IPS-18c (cell line): ENCODE measurements at regions not wholly inside any gene's neighbourhood (a gene's known extent, or its start where the extent isn't known, plus 50 kb on each side); places are given as distances from the start of the nearest gene placed in this dataset.

Experiments
- H3K4me3 ChIP-seq: 2 replicates; pipeline ENCODE4 v1.7.0; 2013; ENCODE audit warnings: low read depth, mild to moderate bottlenecking, low read length, moderate library complexity; ENCODE audit not compliant: insufficient read depth
- H3K9me3 ChIP-seq: one replicate; pipeline ENCODE4 v1.6.1; 2013; ENCODE audit warnings: mild to moderate bottlenecking, low read length, moderate library complexity; ENCODE audit not compliant: control insufficient read depth, insufficient read depth

DNA sequence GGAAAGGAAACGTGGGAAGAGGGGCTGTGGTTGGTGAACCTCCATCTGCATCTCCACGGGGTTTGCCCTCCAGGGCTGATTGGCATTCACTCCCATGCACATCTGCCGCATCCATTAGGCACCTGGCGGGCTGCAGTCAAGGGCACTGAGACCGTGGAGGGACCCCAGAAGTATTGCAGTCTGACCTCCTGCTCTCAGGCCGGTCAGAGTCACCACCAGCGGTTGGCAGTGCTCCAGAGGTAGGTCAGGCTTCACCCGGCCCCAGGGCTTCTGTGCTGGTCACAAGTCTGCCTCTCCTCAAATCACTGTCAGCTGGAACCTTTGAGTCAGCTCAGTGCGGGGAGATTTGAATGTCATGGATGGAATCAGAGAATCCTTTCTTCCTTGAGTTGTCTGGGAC is 132.3 kb downstream of the PAPOLA start:
- Histone ChIP-seq H3K4me3 (no peak overlapping the region), H3K9me3 (no peaks in the 10 kb centered on the region)

DNA sequence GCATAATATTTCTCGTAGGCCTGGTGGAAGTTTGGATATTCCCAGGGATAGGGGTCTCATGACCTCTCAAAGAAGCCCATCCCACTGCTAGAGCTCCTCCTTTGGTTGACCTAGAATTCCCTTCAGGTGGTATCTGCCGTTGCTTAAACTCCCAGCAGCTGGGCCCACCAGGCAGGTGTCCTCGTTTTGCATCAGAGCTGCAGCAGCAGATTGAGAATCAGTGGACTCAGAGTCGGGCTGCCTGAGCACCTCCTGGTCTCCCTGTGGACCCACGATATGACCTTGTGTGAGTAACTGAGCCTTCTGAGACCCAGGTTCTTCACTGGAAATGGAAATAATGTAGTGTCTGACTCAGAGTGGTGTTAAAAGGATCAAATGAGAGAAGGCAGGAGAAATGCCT is 132.7 kb downstream of the PAPOLA start:
- Histone ChIP-seq H3K9me3 (no peaks in the 10 kb centered on the region), H3K4me3 (no peak overlapping the region)

DNA sequence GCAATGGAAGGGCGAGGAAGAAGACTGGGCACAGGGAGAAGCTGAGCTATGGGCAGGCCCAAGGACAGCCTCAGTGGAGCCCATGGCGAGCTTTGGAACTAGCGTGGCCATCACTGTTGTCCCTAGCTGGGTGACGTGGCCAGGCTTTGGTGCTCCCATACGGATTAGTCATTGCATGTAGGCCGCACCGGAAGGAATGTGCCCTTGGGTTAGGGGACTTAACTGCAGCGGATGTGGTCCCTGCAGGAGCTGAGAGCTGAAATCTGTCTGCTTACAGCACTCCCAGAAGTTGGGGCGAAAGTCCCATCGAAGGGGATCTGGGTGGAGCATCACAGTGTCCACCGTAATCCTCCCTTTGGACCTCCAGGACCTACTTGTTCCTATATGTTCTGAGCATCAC is 133.7 kb downstream of the PAPOLA start:
- Histone ChIP-seq H3K4me3 (no peak overlapping the region), H3K9me3 (no peaks in the 10 kb centered on the region)

DNA sequence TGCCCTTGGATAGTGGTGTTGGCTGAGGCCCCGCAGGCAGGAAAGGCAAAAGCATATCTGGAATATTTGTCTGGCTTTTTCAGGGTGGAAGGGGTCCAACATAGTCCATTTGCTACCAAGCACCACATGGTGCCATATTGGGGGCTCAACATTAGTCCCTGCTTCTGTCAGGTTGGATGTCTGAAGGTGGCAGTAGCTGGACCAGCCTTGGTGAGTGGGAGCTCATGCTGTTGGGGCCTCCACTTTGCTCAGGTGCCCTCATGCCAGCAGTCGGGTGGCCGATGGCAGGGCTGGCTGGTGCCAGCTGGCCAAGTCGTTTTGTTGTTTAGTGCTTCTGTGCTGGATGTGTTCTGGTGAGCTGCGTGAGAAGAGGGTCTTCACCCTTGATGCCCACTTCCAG is 135.3 kb downstream of the PAPOLA start:
- H3K9me3 ChIP-seq = no peaks in the 10 kb centered on the region

DNA sequence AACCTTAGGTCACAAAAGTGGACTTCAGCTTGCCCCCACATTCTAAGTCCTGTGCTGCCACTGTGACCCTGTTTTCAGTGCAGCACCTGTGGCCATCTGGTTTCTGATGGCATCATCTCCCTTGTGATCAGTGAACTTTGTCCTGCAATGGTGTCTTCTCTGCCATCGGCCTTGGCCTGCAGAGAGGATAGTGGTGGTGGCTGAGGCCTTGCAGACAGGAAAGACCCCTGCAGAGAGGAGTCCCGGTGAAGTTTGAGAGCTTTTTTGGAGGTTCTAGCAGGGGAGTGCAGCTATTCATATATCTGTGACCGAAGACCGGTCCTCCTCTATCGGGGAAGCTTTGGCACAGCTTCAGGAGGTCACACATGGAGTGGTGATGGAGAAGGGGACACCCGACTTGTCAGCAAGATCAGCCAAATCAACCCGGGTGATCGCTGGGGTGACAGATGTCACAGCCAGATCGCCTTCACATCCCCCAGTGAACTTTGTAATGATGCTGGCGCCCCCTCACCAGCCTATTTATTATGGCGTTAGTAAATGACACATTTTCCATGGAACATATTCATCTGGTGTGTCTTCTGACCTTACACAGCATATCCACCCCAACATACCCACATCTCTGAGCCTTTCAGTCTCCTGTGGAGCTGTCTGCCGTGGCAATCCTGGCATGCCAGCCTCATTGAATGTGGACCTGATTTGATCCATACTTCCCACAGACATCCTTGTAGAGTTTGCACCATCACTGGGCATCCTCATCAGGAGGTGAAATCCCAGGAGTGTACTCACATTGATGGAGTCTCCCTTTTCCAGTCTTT is 136.1 kb downstream of the PAPOLA start:
- no peaks in the 10 kb centered on the region for H3K9me3 ChIP-seq
- H3K4me3 ChIP-seq = no peak overlapping the region

More for the DNA sequence above, 135.3 kb downstream of the PAPOLA start:
- H3K4me3 ChIP-seq = no peak overlapping the region

DNA sequence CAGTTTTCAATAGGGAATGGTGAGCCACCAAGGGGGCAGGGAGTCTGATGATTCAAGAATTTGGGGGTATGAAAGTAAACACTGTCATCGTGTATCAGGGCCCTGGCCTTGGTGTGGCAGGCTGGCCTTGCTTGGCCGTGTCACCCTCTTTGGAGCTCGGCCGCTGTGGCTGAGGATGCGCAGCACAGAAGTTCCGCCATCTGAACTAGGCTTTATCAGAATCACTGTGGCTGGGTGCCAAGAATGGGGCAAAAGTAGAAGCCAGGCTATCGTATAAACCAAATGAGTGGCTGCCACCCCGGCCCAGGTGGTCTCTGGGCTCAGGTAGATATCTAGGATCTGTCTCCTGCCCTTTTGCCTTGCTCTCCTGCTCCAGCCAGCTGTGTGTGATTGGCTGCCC is 137.4 kb downstream of the PAPOLA start:
- Histone ChIP-seq H3K9me3 (no peaks in the 10 kb centered on the region), H3K4me3 (no peak overlapping the region)

DNA sequence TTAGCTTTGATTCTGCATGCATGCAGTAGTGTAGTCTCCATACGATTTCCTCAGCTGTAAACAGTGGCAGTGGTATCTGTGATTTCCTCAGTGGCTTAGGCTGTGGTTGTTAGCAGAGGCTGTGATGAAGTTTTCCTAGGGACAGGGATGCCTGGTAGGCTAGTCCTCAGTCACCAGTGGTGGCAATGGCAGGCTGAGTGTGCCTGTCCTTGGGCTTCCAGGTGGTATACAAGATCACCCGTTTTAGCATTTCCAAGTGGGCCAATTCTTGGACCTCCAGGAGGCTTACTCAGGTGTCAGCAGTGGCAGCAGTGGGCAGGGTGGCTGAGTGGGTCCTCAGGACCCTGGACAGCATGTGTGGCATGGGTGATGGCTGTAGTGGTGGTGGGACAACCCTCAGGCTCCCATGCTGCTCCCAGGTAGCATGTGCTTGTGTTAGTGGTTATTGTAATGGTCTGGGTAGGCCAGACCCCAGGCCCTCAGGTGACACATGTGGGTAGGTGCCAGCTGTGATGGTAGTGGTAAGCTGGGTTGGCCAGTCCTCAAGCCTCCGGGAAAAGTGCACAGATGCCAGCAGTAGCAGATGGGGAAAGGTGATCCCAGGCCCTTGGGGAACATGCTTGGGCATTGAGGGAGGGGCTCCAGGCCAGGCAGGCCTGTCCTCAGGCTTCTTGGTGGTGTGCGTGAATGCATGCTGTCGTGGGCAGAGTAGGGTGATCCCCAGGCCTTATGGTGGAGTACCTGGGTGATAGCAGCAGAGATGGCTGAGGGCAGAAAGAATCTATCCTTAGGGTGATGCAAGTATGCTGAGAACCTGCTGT is 146.5 kb downstream of the PAPOLA start:
- no peaks in the 10 kb centered on the region for H3K9me3 ChIP-seq

DNA sequence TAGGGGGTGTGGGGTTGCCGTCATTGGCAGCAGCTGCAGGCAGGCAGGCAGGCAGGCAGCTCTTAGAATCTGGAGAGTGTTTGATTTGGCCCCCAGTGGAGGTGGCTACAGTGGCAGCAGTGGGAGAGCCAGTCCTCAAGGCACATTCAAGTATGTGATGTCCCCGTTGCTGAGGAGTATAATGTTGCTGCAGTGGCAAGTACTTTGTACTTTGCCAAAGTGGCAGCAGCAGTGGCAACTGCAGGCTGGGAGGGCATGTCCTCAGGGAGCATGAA is 147.1 kb downstream of the PAPOLA start:
- Histone ChIP-seq H3K4me3 (no peak overlapping the region), H3K9me3 (no peaks in the 10 kb centered on the region)

More for the DNA sequence above, 146.5 kb downstream of the PAPOLA start:
- H3K4me3 ChIP-seq = no peak overlapping the region

DNA sequence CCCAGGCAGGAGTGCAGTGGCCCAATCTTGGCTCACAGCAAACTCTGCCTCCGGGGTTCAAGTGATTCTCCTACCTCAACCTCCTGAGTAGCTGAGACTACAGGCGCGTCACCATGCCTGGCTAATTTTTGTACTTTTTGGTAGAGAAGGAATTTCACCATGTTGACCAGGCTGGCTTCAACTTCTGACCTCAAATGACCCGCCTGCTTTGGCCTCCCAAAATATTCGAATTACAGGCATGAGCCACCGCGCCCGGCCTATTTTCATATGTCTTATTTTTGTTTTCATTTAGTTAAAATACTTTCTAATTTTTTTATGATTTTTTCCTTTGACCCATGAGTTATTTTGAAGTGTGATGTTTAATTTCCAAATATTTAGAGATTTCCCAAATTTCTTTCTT is 143.6 kb upstream of the VRK1 start:
- Histone ChIP-seq H3K4me3 (no peak overlapping the region), H3K9me3 (no peaks in the 10 kb centered on the region)

DNA sequence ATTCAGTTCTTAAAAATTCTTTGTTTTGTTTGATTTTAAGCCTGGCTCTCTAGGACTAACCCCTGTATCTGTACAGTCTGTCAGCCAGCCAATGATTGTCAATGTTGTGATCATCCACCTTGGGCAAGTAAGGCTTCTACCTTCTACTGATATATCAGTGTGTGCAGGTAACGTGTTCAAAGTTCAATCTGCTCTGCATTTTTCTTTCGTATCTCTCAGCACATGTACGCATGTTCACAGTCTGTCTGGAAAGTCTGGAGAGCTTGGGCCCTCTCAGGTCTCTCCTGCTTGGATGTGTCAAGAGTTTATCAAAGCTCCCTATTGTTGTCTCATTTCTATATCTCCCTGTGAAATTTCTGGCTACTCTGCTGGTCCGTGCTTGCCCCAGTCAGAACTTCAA is 138.6 kb upstream of the VRK1 start:
- Histone ChIP-seq H3K9me3 (no peaks in the 10 kb centered on the region), H3K4me3 (no peak overlapping the region)

DNA sequence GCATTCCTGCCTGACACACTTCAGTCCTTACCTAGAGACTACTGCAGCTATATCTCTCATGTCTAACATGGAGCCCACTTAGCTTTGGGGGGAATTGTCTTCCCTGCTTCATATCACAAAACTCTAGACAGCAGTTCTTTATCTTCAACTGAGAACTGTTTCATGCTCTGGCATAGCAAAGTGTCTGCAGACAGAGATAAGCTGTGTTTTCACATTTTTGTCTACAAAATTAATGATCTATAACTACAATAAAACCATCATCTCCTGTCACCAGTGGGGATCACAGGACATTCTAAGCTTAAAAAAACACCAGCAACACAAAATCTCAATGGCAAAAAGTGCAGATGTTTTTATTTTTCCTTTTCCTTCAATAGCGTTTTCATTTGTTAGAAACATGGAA is 137.1 kb upstream of the VRK1 start:
- Histone ChIP-seq H3K4me3 (no peak overlapping the region), H3K9me3 (no peaks in the 10 kb centered on the region)

DNA sequence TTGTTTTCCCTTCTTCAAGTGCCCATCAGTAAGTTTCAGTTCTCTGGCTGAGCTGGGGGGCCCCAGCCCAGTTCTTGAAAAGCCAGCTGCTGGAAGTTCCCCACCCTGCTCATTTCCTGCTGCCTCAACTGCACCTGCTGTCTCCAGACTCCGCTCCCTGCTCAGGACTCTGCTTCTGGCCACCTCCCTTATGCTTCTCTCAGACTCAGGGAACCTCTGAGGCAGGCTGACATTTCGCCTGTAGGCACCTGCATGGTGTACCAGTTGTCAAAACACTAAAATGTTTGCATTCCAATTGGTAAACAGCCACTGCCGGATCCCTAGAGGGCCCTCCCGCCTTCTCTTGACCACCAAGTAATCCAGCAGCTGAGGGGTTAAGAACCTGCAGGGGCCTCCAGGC is 136.5 kb upstream of the VRK1 start:
- H3K9me3 ChIP-seq = no peaks in the 10 kb centered on the region
- H3K4me3 ChIP-seq = no peak overlapping the region

DNA sequence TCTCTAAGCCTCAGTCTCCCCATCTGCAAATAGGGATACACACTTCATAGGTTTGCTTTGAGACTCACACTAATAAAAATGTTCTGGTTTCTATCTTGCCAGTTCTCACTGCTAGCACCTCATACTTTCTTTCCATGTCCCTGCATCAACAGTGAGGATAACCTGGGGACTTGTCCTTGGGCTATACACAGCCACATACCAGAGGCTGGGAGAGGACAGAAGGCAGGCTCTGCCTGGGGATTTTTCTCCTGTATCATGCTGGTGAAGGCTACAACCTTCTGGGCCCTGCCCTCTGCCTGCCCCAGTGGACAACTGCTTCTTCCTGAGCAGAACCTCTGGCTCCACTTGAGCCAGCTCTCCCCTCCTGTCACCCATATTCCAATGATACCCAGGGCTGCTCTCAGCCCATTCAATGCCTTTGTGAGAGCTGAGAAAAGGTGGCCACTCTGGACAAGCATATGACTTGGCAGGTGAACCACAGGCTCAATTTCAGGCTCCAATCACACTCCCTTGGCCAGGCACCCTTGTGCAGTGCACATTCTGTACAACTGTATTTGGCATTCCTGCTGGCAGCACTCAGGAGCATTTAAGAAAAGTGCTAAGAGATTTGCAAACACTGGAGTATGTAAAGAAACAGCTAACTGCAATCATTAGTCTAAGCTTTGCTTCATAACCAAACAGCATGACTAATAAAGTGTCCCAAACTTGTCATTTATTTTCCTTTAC is 135.8 kb upstream of the VRK1 start:
- H3K9me3 ChIP-seq = no peaks in the 10 kb centered on the region

DNA sequence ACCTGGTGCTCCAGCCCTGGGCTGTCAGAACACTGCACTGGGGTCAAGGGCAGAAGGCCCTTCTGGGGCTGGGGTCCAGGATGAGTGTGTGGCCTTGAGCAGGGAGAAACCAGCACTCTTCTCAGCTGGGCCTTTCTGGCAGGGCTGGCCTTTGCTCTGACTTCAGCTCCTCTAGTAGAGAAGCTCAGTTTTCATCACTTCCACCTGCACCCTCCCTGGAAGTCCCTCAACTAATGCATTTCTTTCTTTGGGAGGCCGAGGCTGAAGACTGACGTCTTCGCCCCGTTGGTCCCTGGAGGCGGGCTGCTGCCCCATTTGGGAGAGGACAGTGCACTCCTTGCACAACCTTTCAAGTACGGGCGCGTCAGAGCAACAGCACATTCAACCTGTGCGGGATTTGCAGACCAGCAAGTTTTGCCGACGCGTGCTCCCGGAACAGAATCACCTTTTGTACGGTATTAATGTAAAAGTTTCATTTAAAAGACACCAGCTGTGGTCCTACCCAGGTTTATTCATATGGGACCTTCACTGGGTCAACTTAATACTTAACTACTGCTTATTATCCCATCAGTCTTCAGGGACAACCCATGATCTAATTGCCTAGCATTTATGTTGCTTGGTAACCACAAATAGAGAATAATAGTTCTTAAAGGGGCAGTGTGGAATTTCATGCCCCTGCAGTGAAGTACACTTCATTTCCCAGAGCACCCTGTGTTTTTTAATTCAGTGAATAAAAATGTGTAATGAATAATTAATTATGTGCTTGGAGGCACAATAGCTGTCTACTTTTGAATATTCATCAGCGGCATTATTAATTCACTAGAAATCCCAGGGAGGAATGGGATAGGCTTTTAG is 134.8 kb upstream of the VRK1 start:
- no peak overlapping the region for H3K4me3 ChIP-seq
- no peaks in the 10 kb centered on the region for H3K9me3 ChIP-seq

More for the DNA sequence above, 135.8 kb upstream of the VRK1 start:
- H3K4me3 ChIP-seq = no peak overlapping the region

DNA sequence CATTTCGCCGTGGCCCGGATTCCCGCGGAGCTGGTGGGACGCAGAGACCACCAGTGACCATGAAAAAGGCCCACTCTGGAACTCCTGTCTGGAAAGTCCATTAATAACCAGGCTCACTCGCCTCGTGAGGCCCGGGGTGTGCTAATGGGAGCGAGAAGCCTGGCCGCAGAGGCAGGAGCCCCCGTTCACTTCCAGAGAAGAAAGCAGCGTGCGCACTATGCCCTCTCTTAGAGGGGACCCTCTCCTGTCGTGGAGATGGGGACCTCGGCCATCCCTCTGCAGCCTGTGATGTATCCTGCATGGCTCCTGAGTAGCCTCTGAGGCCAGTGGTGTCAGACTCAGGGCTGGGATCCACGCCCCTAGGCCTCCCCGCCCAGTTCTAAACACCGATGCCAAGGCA is 134.1 kb upstream of the VRK1 start:
- Histone ChIP-seq H3K9me3 (no peaks in the 10 kb centered on the region), H3K4me3 (no peak overlapping the region)

DNA sequence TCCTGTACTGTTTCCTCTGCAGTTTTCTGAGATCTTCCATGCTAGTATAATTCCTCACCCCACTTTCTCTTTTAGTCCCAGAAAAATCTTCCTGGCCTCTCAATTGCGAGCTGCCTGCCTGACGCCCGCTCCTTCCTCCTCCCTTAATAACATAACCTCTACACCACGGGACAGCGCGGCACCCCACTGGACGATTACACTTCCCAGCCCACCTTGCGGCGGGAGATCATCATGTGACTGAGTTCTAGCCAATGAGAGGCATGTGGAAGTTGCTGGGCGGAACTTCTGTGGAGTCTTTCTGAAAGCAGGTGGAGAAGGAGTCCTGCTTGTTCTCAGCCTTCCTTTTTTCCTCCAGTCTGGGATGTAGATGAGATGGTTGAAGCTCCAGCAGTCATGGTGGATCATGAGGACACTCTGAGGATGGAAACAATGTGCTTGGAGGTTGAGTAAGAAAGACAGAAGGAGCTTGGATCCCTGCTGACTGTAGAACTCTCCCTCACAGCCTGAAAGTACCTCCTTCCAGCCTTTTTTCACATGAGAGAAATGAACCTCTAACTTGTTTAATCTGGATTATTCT is 133.6 kb upstream of the VRK1 start:
- no peak overlapping the region for H3K4me3 ChIP-seq

DNA sequence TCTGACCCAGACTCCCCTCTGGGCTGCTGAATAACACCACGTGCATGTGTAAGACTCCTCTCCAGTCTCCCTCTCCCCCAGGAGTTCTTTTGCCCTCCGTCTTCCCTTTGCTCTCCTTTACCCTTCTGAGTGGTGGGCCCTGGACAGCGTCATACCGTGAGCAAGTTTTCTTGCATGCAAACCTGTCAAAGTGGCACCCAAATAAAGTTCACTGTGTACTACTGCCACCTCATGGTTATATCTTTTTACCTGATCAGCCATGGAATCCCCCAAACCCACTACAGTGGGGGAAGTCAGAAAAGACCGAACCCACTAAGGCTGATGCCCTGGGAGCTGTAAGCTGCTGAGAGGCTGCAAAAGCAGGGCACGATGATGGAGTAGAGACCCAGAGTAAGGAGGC is 131.1 kb upstream of the VRK1 start:
- no peaks in the 10 kb centered on the region for H3K9me3 ChIP-seq
- no peak overlapping the region for H3K4me3 ChIP-seq

More for the DNA sequence above, 133.6 kb upstream of the VRK1 start:
- H3K9me3 ChIP-seq = no peaks in the 10 kb centered on the region
